Fibroblast of mammary gland (primary cell): ENCODE measurements at regions not wholly inside any gene's neighbourhood (a gene's known extent, or its start where the extent isn't known, plus 50 kb on each side); places are given as distances from the start of the nearest gene placed in this dataset.
A peak's percentile ranks its signal among the peaks of the same experiment; 100 is the strongest.
"Not testable (repeated sequence)": the region's sequence is repeated elsewhere in the genome, so short reads cannot be mapped to it uniquely, and the experiment has no call there.

ENCODE experiments used
- DNase-seq: peaks from one replicate; pipeline ENCODE4 v3.0.0-alpha.2; 2010; ENCODE audit warnings: low read depth
- H3K4me3 ChIP-seq: 2 replicates; pipeline ENCODE4 v1.5.1; 2011; ENCODE audit warnings: low read depth, mild to moderate bottlenecking, low read length, moderate library complexity; ENCODE audit not compliant: control insufficient read depth
- TF ChIP-seq, protein P1 (sequence below): conservative IDR thresholded peaks from 2 replicates; pipeline ENCODE4 v1.5.1; 2011; ENCODE audit warnings: low read depth, low read length, inconsistent platforms; ENCODE audit not compliant: control insufficient read depth, insufficient read depth

DNA sequence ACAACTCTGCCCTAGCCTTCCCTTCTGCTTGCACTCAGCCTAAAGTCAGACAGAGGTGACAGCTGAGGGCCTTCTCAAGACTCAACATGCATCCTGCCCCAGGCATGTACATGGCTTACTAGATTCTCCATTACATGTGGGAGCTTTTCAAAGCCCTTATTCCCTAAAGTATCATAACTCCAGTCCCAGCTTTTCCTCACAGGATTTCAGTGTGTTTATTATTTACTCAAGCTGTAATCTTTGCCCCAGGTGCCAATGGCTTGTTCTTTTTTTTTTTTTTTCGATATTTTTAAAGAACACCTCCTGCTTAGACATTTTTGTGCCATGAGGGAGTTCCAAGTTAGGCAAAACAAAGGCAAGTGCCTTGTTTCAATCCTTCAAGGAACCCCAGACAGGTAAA, 154.0 kb upstream of the RADX start:
- DNase-seq = no peak
- no peak overlapping the region for H3K4me3 ChIP-seq
- TF ChIP-seq, protein P1, sequence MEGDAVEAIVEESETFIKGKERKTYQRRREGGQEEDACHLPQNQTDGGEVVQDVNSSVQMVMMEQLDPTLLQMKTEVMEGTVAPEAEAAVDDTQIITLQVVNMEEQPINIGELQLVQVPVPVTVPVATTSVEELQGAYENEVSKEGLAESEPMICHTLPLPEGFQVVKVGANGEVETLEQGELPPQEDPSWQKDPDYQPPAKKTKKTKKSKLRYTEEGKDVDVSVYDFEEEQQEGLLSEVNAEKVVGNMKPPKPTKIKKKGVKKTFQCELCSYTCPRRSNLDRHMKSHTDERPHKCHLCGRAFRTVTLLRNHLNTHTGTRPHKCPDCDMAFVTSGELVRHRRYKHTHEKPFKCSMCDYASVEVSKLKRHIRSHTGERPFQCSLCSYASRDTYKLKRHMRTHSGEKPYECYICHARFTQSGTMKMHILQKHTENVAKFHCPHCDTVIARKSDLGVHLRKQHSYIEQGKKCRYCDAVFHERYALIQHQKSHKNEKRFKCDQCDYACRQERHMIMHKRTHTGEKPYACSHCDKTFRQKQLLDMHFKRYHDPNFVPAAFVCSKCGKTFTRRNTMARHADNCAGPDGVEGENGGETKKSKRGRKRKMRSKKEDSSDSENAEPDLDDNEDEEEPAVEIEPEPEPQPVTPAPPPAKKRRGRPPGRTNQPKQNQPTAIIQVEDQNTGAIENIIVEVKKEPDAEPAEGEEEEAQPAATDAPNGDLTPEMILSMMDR = no peak

DNA sequence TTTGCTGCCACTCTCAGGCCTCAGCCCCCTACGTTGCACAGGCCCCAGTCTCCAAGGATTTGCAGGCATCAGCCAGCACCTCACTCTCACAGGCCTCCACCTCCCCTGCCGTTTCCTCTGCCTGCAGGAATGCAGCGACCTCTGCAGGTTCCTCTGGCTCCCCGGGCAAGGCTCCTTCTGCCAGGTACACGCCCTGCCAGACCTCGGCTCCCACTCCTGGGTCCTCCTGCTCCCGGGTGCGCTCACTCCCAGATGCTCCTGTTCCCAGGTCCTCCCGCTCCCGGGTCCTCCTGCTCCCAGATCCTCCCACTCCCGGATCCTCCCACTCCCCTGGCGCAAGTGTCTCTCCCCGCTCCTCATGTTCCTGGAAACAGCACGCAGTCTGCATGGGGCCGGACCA, 144.4 kb upstream of the RADX start:
- TF ChIP-seq, protein P1 = no peak
- no peak for DNase-seq
- no peak overlapping the region for H3K4me3 ChIP-seq

DNA sequence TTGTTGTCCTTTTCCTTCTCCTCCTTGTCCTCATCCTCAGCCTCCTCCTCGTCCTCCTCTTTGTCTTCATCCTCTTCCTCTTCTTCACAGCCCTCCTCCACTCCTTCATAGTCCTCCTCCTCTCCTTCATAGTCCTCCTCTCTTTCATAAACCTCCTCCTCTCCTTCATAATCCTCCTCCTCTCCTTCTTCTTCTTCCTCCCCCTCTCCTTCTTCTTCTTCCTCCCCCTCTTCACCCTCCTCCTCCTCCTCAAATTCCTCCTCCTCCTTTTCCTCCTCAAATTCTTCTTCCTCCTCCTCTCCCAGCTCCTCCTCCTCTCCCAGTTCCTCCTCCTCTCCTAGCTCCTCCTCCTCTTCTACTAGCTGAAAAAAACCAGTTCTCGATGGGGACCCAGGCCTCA, 143.8 kb upstream of the RADX start:
- no peak for DNase-seq
- no peak overlapping the region for H3K4me3 ChIP-seq
- TF ChIP-seq, protein P1 = no peak

DNA sequence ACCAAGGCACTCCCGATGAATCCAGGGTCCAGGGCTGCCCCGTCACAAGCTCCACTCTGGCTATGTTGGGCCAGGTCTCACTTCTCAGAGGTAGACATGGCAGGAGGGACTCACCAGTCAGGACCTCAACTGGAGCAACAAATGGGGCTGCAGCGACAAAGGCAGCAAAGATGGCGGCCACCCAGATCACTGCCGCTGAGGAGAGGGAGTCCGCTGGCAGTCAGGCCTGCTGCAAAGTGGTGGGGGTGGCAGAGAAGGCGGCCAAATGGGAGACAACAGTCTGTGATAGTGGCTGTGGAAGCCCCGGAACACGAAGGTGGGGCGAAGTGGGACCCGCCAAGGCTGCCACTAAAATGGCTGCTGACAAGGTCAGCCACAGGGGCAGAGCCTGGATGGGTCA, 143.3 kb upstream of the RADX start:
- TF ChIP-seq, protein P1 = no peak
- DNase-seq = no peak
- H3K4me3 ChIP-seq = no peak overlapping the region

DNA sequence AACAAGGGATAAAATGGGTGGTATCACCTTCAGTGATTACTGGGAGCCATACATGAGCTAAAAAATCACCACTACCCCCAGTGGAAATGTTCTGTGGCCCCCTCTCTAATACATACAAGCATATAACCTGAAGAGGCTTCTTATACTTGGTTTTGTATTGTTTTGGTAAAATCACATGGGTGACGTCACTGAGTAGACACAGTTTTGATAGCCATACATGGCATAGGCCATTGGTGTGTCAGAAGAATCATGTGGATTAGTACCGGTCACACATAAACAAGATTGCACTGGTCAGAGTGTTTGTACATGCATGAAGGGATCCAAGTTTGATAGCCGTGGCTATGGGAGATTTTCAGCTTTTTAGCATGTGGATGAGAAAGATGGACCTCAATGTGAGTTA, 131.9 kb upstream of the RADX start:
- DNase-seq = no peak
- TF ChIP-seq, protein P1 = no peak
- no peak overlapping the region for H3K4me3 ChIP-seq

DNA sequence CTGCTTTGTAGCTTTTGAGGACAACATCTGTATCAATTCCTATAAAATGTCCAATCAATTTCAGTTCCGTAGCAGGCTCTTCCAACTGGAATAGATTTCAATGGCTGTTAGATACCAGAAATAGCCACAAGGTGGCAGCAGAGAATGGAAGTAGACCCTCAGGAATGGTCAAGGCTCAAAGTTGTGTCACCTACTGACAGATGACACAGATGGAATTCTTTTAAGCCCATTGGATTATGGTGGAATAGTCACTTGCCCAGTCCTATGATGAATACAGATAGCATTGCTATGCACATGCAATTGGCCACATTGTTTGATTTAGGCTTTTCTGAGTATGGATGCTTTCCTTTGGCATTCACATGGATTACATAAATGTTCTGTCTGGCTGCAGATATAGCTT, 130.4 kb upstream of the RADX start:
- DNase-seq = peak; percentile 53
- TF ChIP-seq, protein P1 = peak; percentile 81
- H3K4me3 ChIP-seq = no peak overlapping the region

DNA sequence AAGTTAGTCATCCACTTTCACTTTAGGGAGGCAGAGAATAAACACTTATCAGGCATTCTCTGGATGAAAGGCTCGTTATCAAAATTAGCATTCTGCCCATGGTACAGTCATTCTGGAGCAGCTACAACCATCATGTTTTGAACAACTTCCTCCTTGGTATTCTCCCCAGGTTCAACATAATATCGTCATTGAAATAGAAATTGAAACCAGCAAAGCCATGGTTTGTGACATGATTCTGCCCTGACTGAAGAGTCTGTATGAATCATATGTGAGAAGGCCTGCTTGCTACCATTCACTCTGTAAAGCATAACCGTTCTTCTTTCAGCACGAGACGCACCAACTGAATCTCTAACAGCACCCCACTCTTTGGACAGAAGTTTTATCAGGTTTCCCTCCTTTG, 127.5 kb upstream of the RADX start:
- DNase-seq = no peak
- TF ChIP-seq, protein P1 = no peak
- H3K4me3 ChIP-seq = no peak overlapping the region

DNA sequence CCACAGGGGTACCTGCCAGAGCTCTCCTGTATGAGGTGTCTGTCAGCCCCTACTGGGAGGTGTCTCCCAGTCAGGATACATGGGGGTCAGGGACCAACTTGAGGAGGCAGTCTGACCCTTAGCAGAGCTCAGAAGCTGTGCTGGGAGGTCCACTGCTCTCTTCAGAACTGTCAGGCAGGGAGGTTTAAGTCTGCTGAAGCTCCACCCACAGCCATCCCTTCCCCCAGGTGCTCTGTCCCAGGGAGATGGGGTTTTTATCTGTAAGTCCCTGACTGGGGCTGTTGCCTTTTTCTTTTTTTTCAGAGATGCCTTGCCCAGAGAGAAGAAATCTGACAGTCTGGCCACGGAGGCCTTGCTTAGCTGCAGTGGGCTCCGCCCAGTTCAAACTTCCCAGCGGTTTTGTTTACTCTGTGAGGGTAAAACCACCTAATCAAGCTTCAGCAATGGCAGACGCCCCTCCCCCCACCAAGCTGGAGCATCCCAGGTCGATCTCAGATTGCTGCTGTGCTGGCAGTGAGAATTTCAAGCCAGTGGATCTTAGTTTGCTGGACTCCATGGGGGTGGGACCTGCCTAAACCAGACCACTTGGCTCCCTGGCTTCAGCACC, 118.5 kb upstream of the RADX start:
- H3K4me3 ChIP-seq, DNase-seq: not testable (repeated sequence)
